ENCODE measurements at regions not wholly inside any gene's neighbourhood (a gene's known extent, or its start where the extent isn't known, plus 50 kb on each side); places are given as distances from the start of the nearest gene placed in this dataset.

DNA sequence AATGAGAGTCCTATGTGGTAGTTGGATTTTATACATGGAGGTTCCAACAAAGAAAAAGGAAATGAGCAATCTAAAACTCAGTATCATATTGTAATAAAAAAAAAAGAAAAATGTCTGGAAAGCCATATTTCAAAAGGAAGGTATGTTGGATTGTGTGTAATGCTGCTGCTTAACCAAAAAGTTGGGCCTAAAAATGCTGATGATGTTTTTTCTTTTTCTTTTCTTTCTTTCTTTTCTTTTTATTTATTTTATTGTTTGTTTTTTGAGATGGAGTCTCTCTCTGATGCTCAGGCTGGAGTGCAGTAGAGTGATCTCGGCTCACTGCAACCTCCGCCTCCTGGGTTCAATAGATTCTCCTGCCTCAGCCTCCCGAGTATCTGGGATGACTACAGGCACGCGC, 1424.0 kb upstream of the CDH6 start:
- DNase-seq, result no peak

DNA sequence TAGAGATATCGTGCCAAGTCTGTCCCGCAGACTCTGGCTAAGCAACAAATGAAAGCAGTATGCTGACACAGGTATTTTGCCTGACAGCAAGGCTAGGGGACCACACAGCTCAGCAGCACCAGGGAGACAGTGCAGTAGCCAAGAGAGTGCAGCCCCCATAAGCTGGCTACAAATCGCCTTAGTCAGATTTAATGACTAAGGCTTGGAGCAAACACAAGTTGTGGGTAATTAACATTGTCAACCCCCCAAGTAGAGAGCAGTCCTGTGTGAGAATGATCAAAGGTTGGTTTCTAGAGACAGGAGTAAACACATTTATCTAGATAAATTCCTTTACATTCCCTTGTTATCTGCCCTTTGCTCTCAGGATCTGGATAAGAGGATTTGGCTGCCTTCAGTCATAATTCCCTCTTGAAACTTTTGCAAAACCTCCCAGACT, 1434.5 kb upstream of the CDH6 start:
- no peak for DNase-seq

DNA sequence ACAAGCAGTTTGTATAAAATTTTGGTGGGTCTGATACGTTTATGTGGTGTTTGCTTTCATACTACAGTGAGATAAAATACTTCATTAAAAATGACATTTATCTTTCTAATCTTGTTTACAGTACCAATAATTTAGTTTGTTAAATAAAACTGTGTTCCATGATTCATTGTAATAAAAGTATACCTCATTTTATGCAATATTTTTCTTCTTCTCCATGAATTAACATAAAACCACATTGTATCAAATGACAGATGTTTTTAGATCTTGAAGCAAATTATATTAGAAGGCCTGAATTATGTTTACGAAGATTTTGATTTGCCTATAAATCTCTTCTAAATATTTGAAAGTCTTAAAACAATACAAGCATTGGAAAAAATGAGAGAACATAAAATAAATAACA, 1443.0 kb upstream of the CDH6 start:
- no peak for DNase-seq

DNA sequence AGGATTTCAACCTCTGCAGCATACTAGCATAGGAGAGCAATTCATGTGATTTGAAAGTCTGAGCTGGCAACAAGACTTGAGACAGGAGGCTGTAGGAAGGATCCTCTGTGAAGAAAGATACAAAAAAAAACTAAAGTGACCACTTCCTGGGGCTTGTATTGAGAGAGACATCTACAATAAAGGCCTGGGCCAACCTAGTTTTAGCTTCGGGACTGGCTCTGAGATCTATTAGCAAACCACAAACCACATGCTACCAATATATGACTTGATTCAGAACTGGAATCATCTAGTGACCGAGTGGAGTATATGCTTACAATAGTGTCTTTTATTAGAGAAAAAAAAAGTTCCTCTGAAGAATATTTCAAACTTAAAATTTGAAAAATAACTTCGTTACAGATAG, 1448.9 kb upstream of the CDH6 start:
- no peak for DNase-seq

DNA sequence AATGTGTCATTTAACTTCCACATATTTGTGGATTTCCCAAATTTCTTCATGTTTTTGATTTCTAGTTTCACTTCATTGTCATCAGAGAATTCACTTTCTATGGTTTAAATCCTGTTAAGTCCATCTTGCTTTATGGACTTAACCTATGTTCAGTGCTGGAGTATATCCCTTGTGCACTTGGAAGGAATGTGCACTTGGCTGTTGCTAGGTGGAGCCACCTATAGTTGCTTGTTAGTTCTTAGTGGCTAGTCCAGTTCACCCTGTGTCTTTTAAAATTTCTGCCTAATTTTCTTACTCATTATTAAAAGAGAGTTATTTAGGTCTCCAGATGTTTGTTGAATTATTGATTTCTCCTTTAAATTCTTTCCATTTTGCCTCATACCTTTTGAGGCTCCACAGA, 1472.5 kb upstream of the CDH6 start:
- no peak for DNase-seq

DNA sequence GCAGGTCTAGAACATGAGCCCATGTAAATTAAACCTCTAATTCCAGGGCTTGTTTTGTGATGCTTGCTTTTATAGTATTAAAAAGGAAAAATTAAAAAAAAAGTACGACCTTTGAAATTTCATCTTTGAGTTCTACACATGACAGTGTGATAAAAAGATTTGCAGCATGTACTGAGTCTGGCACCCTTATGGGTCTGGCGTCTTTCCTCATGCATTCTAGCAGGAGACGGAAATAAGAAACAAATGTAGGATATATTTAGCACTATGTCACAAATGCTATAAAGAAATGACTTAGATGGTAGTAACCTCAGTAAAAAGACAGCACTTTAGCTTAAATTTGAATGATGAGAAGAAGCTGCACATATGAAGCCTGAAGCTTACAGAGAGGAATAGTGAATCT, 1474.3 kb upstream of the CDH6 start:
- DNase-seq, result no peak

DNA sequence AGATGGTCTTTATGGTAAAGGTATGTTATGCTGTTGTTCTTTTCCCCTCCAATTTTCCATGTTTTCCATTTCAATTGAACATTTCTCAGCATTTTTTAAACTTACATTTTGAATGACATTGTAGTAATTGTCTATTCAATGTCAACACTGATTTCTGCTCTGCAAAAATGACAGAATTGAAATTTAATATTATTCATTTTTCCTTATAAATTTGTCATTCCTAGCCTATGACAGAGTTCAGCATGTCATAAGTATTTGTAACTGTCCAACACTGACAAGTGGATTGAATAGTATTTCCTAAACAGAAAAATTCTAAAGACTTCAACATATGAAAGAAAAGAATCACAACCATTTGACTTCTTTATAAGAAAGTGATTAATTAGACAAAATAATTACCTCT, 1478.3 kb upstream of the CDH6 start:
- no peak for DNase-seq

DNA sequence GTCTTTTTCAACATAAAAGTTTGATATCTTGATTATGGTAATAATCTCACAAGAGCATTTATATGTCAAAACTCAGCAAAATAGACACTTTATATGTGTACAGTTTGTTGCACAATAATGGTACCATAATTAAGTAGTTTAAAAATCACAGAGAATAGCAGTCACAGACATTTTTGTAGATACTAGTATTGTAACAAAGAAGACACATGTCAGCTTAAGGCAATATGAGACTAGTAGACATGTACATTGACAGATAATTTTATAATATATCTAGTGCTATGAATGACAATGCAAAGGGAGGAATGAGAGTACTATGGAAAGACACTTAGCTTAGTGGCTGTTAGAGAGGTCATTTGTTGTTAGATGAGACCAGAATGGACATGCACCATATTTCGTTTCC, 1490.6 kb upstream of the CDH6 start:
- DNase-seq, result no peak

DNA sequence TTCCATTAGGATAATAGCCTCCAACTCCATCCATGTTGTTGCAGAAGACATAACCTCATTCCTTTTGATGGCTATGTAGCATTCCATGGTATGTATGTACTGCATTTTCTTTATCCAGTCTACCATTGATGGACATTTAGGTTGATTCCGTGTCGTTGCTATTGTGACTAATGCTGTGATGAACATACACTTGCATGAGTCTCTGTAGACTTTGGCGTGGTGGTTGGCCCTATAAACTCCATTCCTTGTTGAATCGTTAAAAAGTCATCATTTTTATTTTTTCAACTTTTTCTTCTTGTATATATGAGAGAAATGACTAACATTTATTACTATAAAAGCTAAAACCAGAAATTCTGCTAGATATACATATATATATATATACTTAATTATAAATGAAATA, 1491.9 kb upstream of the CDH6 start:
- DNase-seq, result no peak

DNA sequence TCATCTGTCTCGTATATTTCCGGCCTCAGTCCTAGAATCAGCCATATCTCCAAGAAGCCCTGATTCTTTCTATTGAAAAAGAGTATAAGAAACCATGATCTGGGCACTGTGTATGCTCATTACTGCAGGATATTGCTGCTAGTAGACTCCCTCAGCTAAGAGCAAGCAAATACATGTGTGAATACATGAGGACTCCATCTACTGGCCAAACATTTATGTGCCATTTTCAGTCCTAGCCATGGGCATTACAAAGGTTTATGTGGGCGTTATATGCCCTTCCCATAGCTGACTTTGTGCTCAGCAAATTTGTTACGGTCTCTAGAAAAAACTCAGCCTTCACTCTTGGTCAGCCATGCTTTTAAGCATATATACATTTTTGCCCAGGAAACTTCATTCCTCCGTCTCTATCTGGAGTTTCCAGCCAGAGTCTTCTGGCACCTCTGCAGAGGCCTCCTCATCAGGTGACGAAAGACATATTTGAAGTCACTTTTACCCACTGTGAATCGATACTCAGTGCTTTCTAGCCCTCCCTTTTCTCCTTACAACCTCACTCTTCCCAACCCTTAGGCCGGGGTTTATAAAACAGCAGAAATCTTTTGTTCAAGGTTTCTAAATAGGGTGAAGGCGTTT, 1495.6 kb upstream of the CDH6 start:
- no peak for DNase-seq

DNA sequence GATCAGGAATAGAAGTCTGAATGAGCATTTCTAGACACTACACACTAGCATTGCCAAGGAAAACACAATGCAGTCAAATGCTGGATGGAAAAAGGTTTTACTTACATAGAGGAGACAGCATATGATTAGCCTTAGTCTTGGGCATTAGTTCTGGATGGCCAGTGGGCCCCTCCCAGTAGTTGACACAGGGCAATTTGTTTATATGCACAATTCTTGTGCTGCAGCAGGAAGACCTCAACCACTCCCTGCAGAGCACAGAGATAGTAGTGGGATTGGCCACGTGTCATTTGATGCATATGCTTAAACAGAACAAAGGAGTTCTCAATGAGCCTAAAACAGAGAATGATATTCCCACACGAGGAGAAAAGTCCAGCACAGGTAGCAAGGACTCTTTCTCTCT, 1496.2 kb upstream of the CDH6 start:
- no peak for DNase-seq

DNA sequence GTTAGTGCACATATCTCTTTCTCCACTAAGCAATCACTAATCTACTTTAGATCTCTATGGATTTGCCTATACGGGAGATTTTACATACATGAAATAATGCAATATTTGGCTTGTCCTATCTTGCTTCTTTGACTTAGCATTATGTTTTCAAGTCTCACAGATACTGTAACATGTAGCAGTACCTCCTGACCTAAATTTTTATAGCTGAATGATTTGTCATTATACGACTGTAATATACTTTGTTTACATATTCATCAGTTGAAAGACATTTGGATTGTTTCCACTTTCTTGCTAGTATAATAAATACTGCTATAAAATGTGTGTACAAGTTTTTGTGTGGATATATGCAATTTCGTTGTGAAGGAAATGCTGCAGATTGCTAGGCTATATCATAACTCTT, 1520.8 kb upstream of the CDH6 start:
- DNase-seq, result no peak

DNA sequence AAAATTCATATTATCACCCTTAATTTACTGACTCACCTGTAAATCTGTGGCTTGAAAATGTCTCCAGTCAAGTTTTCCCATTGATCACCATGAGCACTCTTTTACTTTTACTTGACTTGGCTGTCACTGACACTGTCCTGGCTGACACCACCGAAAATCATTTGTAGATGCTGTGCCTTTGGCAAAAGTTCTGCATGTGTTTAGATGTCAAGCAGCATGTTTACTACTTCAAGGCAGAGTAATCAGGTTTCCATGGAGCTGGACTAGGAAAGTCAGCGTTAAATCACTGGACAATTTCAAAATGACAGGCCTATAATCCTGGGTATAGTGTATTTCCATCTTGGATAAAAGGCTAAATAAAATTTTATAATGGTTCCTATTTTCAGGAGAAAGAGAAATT, 1530.6 kb upstream of the CDH6 start:
- DNase-seq, result no peak

DNA sequence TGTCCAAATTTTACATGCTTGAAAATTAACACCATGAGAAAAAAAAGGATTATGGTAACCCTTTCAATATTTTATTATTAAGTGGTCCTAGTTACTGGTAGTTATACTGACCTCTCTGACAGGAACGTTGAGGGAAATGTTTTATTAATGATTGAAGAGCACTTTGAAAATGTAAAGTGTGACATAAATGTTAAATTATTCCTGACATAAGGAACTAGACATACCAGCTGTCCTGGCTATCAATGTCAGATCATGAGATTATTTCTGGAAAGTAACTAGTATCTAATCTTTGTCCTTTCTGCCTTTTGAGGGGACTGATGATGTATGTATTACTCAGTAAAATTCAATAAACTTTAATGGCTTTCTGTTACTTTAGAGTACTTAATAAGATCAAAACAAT, 1538.5 kb upstream of the CDH6 start:
- no peak for DNase-seq

DNA sequence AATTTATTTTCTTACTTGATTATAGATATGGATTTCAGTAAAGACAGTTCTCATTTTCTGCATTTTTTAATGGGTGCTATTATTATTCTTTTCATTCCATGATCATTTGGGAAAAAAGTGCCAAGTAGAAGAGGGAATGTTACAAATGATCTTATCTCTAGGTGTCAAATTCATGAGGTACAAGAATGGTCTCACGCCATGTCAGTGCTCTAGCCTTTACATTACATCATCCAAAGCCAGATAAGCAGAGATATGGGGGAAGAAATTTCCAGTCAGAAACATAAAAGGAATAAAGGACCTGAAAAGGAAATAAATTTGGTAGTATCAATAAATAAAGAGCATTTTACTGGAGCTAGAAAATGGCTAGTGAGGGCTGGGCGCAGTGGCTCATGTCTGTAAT, 1544.2 kb upstream of the CDH6 start:
- no peak for DNase-seq

DNA sequence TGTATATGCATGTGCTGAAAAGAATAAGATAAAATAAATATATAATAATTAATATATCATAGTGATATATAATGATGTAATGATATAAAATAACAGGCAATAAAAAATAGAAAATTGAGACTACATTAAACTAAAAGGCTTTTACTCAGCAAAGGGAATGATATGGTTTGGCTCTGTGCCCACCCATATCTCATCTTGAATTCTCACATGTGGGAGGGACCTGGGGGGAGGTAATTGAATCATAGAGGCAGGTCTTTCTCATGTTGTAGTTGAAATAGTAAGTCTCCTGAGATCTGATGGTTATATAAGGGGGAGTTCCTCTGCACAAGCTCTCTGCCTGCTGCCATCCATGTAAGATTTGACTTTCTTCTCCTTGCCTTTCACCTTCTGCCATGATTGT, 1550.9 kb upstream of the CDH6 start:
- DNase-seq, result no peak

DNA sequence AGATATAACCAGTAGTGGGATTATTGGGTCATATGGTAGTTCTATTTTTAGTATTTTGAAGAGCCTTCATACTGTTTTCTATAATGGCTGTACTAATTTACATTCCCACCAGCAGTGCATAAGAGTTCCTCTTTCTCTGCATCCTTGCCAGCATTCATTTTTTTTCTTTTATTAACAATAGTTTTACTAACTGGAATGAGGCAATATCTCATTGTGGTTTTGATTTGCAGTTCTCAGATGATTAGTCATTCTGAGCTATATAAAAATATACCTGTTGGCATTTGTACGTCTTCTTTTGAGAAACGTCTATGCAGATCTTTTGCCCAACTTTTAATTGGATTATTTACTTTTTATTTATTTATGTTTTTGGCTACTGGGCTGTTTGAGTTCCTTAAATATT, 1579.3 kb upstream of the CDH6 start:
- no peak for DNase-seq

DNA sequence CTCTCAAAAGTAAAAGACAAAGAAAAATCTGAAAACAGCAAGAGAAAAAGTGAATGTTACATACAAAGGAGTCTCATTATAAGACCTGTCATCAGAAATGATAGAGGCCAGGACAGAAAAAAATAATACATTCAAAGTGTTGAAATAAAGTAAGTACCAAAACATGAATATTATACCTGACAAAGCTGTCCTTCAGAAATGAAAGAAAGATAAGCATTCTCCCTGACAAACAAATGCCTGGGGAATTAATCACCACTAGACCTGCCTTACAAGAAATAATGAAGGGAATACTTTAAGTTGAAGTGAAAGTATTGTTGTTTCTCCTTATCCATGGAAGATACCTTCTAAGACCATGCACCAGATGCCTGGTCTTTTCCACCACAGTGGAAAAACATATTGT, 1605.2 kb upstream of the CDH6 start:
- no peak for DNase-seq

DNA sequence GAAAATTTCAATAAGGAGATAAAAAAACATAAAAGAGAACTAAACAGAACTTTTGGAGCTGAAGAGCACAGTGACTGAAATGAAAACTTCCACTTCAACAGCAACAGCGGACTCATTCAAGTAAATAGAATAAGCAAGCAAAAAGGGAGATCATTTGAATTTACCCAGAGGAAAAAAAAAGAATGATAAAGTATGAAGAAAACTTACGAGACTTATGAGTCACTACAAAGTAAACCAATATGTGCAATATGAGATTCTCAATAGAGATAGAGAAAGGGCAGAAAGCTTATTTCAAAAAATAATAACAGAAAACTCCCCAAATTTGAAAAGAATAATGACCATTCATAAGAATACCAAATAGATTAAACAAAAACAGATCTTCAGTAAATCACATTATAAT, 1605.7 kb upstream of the CDH6 start:
- DNase-seq, result no peak

DNA sequence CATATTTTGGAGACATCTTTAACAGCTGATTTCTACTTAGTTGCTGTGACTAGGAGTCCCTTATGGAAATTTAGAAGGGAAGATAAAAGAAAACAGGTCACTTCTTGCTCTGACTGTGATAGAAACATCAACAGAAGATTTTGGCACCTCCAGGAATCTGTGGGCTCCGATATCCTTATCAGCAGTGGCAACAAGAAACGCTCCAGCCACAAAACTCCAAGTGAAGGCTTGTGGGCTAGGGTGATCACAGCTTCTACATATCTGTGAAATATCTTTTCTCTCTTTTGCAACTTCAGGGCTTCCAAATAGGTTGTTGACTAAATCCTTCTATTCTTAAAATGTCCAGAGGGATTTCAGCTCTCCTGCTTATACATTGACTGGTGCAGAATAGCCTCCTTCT, 1625.5 kb upstream of the CDH6 start:
- no peak for DNase-seq

DNA sequence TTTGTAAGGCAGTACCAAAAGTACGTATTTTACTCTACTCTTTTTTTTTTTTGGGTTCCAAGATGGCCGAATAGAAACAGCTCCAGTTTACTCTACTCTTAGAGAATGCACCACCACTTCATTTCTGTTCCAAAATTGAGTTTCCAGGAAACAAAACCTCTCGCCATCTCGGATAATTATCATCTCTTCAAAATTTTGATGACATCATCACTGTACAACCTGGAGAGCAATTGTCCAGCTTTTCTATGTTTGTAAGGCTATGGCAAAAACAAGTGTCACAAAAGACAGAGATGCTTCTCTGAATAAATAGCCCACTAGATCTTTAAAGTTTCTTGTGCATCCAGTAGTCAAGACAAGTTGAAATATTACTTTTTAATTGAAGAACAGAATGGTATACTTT, 1631.9 kb upstream of the CDH6 start:
- no peak for DNase-seq

DNA sequence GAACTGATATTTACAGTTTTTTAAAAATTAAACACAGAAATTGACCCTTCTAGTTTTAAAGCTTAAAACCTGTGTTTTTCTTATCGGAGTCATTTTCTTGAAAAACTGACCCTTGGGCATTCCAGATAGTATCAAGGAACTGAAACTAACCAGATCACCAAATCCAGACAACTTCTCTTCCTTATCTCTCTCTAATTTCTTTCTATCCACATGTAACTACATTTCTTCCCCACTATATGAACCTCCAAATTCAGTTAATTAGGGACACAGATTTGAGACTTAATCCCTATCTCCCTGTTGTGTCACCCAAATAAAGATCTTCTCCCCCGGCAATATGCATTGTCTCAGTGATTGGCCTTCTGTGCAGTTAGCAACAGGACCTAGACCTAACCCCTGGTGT, 1643.0 kb upstream of the CDH6 start:
- no peak for DNase-seq

DNA sequence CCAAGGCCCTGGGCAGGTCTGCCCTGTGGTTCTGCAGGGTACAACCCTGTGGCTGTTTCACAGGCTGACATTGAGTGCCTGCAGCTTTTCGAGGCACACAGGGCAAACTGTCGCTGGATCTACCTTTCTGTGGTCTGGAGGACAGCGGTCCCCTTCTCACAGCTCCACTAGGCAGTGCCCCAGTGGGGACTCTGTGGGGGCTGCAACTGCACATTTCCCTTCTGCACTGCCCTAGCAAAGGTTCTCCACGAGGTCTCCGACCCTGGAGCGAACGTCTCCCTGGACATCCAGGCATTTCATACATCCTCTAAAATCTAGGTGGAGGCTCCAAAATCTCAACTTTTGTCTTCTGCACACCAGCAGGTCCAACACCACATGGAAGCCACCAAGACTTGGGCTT, 1645.2 kb upstream of the CDH6 start:
- DNase-seq, result no peak

DNA sequence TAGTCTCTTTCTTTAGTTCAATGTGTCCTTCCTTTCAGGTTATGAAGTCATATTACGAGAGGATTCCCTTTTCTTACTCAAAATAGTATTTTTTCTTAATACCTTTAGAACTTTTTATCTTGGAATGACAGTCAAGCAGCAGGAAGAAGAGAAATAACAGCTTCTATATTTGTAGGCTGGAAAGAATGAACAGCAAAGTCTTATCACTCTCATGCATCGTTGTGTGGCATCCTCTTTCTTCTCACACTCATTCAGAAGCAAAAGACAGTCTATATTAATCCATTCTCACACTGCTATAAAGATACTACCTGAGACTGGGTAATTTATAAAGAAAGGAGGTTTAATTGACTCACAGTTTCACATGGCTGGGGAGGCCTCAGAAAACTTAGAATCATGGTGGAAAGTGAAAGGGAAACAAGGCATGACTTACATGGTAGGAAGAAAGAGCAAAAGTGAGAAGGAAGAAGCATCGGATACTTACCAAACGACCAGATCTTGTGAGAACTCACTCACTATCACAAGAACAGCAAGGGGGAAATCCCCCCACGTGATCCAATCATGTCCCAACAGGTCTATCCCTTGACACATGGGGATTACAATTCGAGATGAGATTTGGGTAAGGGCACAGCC, 1646.1 kb upstream of the CDH6 start:
- no peak for DNase-seq

DNA sequence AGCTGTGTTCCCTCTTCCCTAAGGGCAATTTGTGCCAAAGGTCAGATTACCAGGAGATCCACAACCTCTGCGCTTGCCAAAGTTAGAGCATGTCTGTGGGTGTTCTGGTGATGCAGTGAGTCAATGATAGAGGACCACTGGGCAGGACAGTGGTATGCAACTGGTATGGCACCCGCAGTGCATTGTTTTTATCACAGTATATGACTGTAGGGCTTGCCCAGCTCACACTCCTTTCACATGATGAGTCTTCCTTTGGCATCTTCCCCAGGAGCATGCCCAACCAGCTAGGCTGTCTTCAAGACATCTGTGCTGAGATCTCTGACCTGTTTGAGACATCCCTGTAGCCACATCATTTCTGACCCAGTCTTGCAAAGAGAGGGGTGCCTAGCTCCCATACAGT, 1650.0 kb upstream of the CDH6 start:
- DNase-seq, result no peak

DNA sequence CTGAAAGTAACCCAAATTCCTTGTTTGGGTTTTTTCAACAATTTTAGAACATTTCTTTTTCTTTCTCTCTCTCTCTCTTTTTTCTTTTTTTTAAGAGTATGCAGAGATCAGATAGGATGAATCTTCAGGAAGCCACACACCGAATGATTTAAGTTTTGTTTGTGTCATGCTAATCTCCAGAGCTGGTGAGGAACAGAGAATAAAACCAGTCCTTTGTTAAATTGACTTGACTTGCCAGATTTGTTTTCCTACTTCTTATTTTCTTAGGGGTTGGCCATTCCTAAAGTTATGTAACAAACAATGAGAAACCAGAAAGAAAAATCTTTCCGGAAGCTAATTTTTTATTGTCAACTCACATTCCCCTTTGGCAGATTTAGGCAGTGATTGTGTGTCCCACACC, 1669.3 kb upstream of the CDH6 start:
- no peak for DNase-seq
